SK-N-SH (cell line): ENCODE measurements at regions not wholly inside any gene's neighbourhood (a gene's known extent, or its start where the extent isn't known, plus 50 kb on each side); places are given as distances from the start of the nearest gene placed in this dataset.

Source experiments
- CTCF ChIA-PET: fragments of 300-600, 350-600 bp; formaldehyde crosslinking; extraction: SDS; loops from one replicate; lab custom pipeline; 2021; lab: Yijun Ruan, JAX
- POLR2A ChIA-PET: fragments of 350-600 bp; sonication (Branson Sonifier 250); formaldehyde crosslinking; extraction: SDS; loops from one replicate; lab custom pipeline; 2020; ENCODE audit warnings: antibody characterized with exemption, inconsistent platforms; lab: Yijun Ruan, JAX
- DNase-seq: peaks from one replicate; pipeline ENCODE4 v3.0.0; 2012
- H2AFZ ChIP-seq: fragments of 200-600 bp; sonication (generic); 2 replicates; pipeline ENCODE4 v1.8.1; 2016; ENCODE audit warnings: antibody characterized with exemption, mild to moderate bottlenecking, low read depth
- H3F3A ChIP-seq: fragments of 200-600 bp; sonication (generic); replicated peaks from 2 replicates; pipeline ENCODE3; 2016; ENCODE audit warnings: antibody characterized with exemption, mild to moderate bottlenecking; ENCODE audit not compliant: insufficient read depth
- H3K27ac ChIP-seq, 2 experiments: fragments of 200-500 bp in 1 of 2; fragments of 200-600 bp in 1 of 2; sonication (Bioruptor generic) in 1 of 2; sonication (generic), shearing (Covaris generic) in 1 of 2; 2 replicates each; pipeline versions ENCODE4 v1.5.1 to v1.6.1; 2014 to 2016; ENCODE audit warnings: low read depth in 2 of 2, inconsistent platforms in 1 of 2, low read length in 1 of 2, mild to moderate bottlenecking in 1 of 2, mixed read lengths in 1 of 2
- H3K27me3 ChIP-seq: fragments of 200-600 bp; sonication (generic), shearing (Covaris generic); 2 replicates; pipeline ENCODE4 v1.6.1; 2016; ENCODE audit warnings: mixed run types; ENCODE audit not compliant: insufficient read depth
- H3K36me3 ChIP-seq, 2 experiments: fragments of 200-500 bp in 1 of 2; fragments of 200-600 bp in 1 of 2; sonication (Bioruptor generic) in 1 of 2; sonication (generic) in 1 of 2; replicated peaks in 1 of 2; 2 replicates each; pipeline versions ENCODE3 to v1.5.1; 2014 to 2016; ENCODE audit warnings: low read length in 1 of 2, mild to moderate bottlenecking in 1 of 2; ENCODE audit not compliant: insufficient read depth in 2 of 2, control insufficient read depth in 1 of 2
- H3K4me1 ChIP-seq, 2 experiments: fragments of 200-500 bp in 1 of 2; fragments of 200-600 bp in 1 of 2; sonication (Bioruptor generic) in 1 of 2; sonication (generic), shearing (Covaris generic) in 1 of 2; 2 replicates each; pipeline versions ENCODE4 v1.5.1 to v1.6.1; 2014 to 2016; ENCODE audit warnings: low read depth in 1 of 2, low read length in 1 of 2, mixed run types in 1 of 2; ENCODE audit not compliant: insufficient read depth in 2 of 2, control insufficient read depth in 1 of 2
- H3K4me2 ChIP-seq: fragments of 200-600 bp; sonication (generic), shearing (Covaris generic); 2 replicates; pipeline ENCODE4 v1.6.1; 2017; ENCODE audit warnings: mixed run types
- H3K4me3 ChIP-seq, 2 experiments: fragments of 200-500 bp in 1 of 2; fragments of 200-600 bp in 1 of 2; sonication (Bioruptor generic) in 1 of 2; sonication (generic), shearing (Covaris generic) in 1 of 2; 2 replicates each; pipeline versions ENCODE4 v1.5.1 to v1.8.1; 2014 to 2016; ENCODE audit warnings: low read depth in 2 of 2, inconsistent platforms in 1 of 2, low read length in 1 of 2, mild to moderate bottlenecking in 1 of 2, mixed read lengths in 1 of 2, moderate library complexity in 1 of 2
- H3K79me2 ChIP-seq: fragments of 200-600 bp; sonication (generic); 2 replicates; pipeline ENCODE4 v1.8.1; 2017; ENCODE audit warnings: mild to moderate bottlenecking; ENCODE audit not compliant: insufficient read depth
- H3K9ac ChIP-seq: fragments of 200-600 bp; sonication (generic); 2 replicates; pipeline ENCODE4 v1.6.1; 2017; ENCODE audit warnings: mixed run types
- H3K9me2 ChIP-seq: fragments of 200-600 bp; sonication (generic); 2 replicates; pipeline ENCODE4 v1.6.1; 2017; ENCODE audit warnings: mixed run types
- H3K9me3 ChIP-seq: fragments of 200-600 bp; sonication (generic); 2 replicates; pipeline ENCODE4 v1.6.1; 2017; ENCODE audit warnings: mixed run types, mild to moderate bottlenecking, moderate library complexity
- H4K20me1 ChIP-seq: fragments of 200-600 bp; sonication (generic); 2 replicates; pipeline ENCODE4 v1.6.1; 2017; ENCODE audit warnings: mild to moderate bottlenecking, mixed run types; ENCODE audit not compliant: insufficient read depth
- CHD2 ChIP-seq: fragments of 150-350 bp; IDR thresholded peaks from 2 replicates; pipeline ENCODE4 v1.6.1; 2018; ENCODE audit warnings: low read length; ENCODE audit not compliant: partially characterized antibody
- CTCF ChIP-seq: fragments of 200-600 bp; sonication (generic); IDR thresholded peaks from 2 replicates; pipeline ENCODE4 v1.6.1; 2017; ENCODE audit warnings: antibody characterized with exemption, mild to moderate bottlenecking, moderate library complexity
- ELF1 ChIP-seq: IDR thresholded peaks from 2 replicates; pipeline ENCODE4 v1.4.0; 2012
- FOXJ3 ChIP-seq: sonication (generic); formaldehyde crosslinking; IDR thresholded peaks from 2 replicates; pipeline ENCODE4 v1.5.1; 2020; ENCODE audit warnings: mild to moderate bottlenecking, missing genetic modification reagents
- FOXM1 ChIP-seq: IDR thresholded peaks from 2 replicates; pipeline ENCODE4 v1.4.0; 2012; ENCODE audit warnings: low read depth, mild to moderate bottlenecking
- GATA2 ChIP-seq: sonication (generic); formaldehyde crosslinking; IDR thresholded peaks from 2 replicates; pipeline ENCODE4 v1.5.0; 2020; ENCODE audit warnings: mild to moderate bottlenecking, missing genetic modification reagents
- JUND ChIP-seq: IDR thresholded peaks from 2 replicates; pipeline ENCODE4 v1.4.0; 2012
- NFIC ChIP-seq: IDR thresholded peaks from 2 replicates; pipeline ENCODE4 v1.4.0; 2012; ENCODE audit warnings: borderline replicate concordance
- NRF1 ChIP-seq: IDR thresholded peaks from 2 replicates; pipeline ENCODE4 v1.6.1; 2012; ENCODE audit warnings: low read depth, mild to moderate bottlenecking, low read length
- PBX3 ChIP-seq: IDR thresholded peaks from 2 replicates; pipeline ENCODE4; 2012
- POLR2AphosphoS5 ChIP-seq: IDR thresholded peaks from 2 replicates; pipeline ENCODE4 v1.6.1; 2012; ENCODE audit warnings: low read depth, low read length
- RFX5 ChIP-seq: IDR thresholded peaks from 2 replicates; pipeline ENCODE4 v1.6.1; 2012; ENCODE audit warnings: mild to moderate bottlenecking, improper control_type of control experiment, low read length
- TAF1 ChIP-seq: IDR thresholded peaks from 2 replicates; pipeline ENCODE4 v1.6.1; 2012; ENCODE audit warnings: low read depth, mild to moderate bottlenecking, low read length, moderate library complexity, borderline replicate concordance
- TEAD4 ChIP-seq: IDR thresholded peaks from 2 replicates; pipeline ENCODE4 v1.4.0; 2012; ENCODE audit warnings: mild to moderate bottlenecking, borderline replicate concordance; ENCODE audit not compliant: insufficient read depth
- USF2 ChIP-seq: fragments of 150-350 bp; IDR thresholded peaks from 2 replicates; pipeline ENCODE4 v1.6.1; 2017; ENCODE audit warnings: antibody characterized with exemption, low read length, low read depth, borderline replicate concordance
- YY1 ChIP-seq: IDR thresholded peaks from 2 replicates; pipeline ENCODE4 v1.4.0; 2012; ENCODE audit warnings: low read depth, mild to moderate bottlenecking
- whole genome bisulfite sequencing: methylation state at CpG from one replicate; pipeline ENCODE4 v1.1.6; 2017; ENCODE audit warnings: low lambda C conversion rate; 5-methylcytosine and 5-hydroxymethylcytosine counted together

- H3K36me3 ChIP-seq: no peaks in the 10 kb centered on the region
- H3K4me2 ChIP-seq: no peak overlapping the region
- TF ChIP-seq CHD2 (no peak), TAF1 (no peak), CTCF (no peak), FOXM1 (no peak), PBX3 (no peak), USF2 (no peak), NRF1 (no peak), ELF1 (no peak), GATA2 (CRISPR knock-in tag) (no peak), NFIC (no peak), RFX5 (no peak), JUND (no peak), YY1 (no peak)
- no peaks in the 10 kb centered on the region for H3K9me2 ChIP-seq
- no peak overlapping the region for H3K9ac ChIP-seq
- H2AFZ ChIP-seq: no peak overlapping the region
- H4K20me1 ChIP-seq: no peaks in the 10 kb centered on the region
- peaks cover 6 to 9% of the 10 kb centered on the region in 2 experiments; a peak in 3 of 4 replicates for H3K4me1 ChIP-seq
- no peak overlapping the region for H3K4me3 ChIP-seq
- H3F3A ChIP-seq: no peaks in the 10 kb centered on the region
- no peaks in the 10 kb centered on the region for H3K9me3 ChIP-seq
- H3K27me3 ChIP-seq: no peaks in the 10 kb centered on the region
- ChIA-PET POLR2A (no interaction called here), CTCF (interaction anchor here (1.9 to 2.9 kb wide), 2 partner anchors 8 to 11 kb away, joined by 4 to 18 read pairs; no protein-coding TSS in a partner anchor)
- H3K27ac ChIP-seq: no peak overlapping the region
- 74% methylated on average over 2 of the region's 2 CpGs for WGBS
- no peak for DNase-seq
- no peaks in the 10 kb centered on the region for H3K79me2 ChIP-seq
Measured at GRCh38 chr11:103546236-103546635, 437.0 kb downstream of the DYNC2H1 start.

GRCh38 chr11:103547024-103547423 is 437.8 kb downstream of the DYNC2H1 start:
- Histone ChIP-seq H3K27ac (no peak overlapping the region), H3K9me3 (no peaks in the 10 kb centered on the region), H3F3A (no peaks in the 10 kb centered on the region), H3K4me2 (no peak overlapping the region), H3K9me2 (no peaks in the 10 kb centered on the region), H2AFZ (no peak overlapping the region), H3K79me2 (no peaks in the 10 kb centered on the region), H4K20me1 (no peaks in the 10 kb centered on the region), H3K9ac (no peak overlapping the region), H3K27me3 (no peaks in the 10 kb centered on the region), H3K36me3 (no peaks in the 10 kb centered on the region), H3K4me1 (peaks cover 6 to 9% of the 10 kb centered on the region in 2 experiments; a peak in 3 of 4 replicates), H3K4me3 (no peak overlapping the region)
- TF ChIP-seq FOXJ3 (CRISPR knock-in tag): no peak
- TF ChIP-seq CTCF: no peak
- TF ChIP-seq TEAD4: no peak
- TF ChIP-seq NFIC: no peak
- no peak for TF ChIP-seq USF2
- TF ChIP-seq POLR2AphosphoS5: no peak
- no peak for TF ChIP-seq JUND
- TF ChIP-seq YY1: no peak
- ChIA-PET CTCF (interaction anchor here (1.5 to 2.9 kb wide), 3 partner anchors 9 to 289 kb away, joined by 3 to 18 read pairs (median 4); no protein-coding TSS in a partner anchor), POLR2A (no interaction called here)
- no peak for DNase-seq
- WGBS: 75% methylated on average over 2 of the region's 2 CpGs
